NCI-H82 treated with DMSO at 0.1 percent for 48 hours (cell line): ENCODE measurements at regions not wholly inside any gene's neighbourhood (a gene's known extent, or its start where the extent isn't known, plus 50 kb on each side); places are given as distances from the start of the nearest gene placed in this dataset.
A peak's percentile ranks its signal among the peaks of the same experiment; 100 is the strongest.

Experiments
- DNase-seq: peaks from one replicate; lab custom pipeline; 2025; ENCODE audit not compliant: unreplicated experiment; lab: John Stamatoyannopoulos, UW

- DNase-seq: no peak
Observed at GRCh38 chr4:66095065-66095464, 424.8 kb upstream of the EPHA5 start.

GRCh38 chr4:66094070-66094469, 423.8 kb upstream of the EPHA5 start:
- DNase-seq: no peak

- no peak for DNase-seq
Observed at GRCh38 chr4:66091786-66092185, 421.5 kb upstream of the EPHA5 start.

- DNase-seq: no peak
Observed at GRCh38 chr4:66073961-66074360, 403.7 kb upstream of the EPHA5 start.

- no peak for DNase-seq
Observed at GRCh38 chr4:66071911-66072310, 401.6 kb upstream of the EPHA5 start.

GRCh38 chr4:66062921-66063320, 392.6 kb upstream of the EPHA5 start:
- peak; percentile 37 for DNase-seq

GRCh38 chr4:66062044-66062443, 391.8 kb upstream of the EPHA5 start:
- DNase-seq: no peak

- DNase-seq: no peak
Observed at GRCh38 chr4:66059556-66059955, 389.3 kb upstream of the EPHA5 start.

- DNase-seq: no peak
Observed at GRCh38 chr4:66059136-66059535, 388.8 kb upstream of the EPHA5 start.

- no peak for DNase-seq
Observed at GRCh38 chr4:66055999-66056398, 385.7 kb upstream of the EPHA5 start.

GRCh38 chr4:66052426-66052825, 382.1 kb upstream of the EPHA5 start:
- no peak for DNase-seq

GRCh38 chr4:66048861-66049260, 378.6 kb upstream of the EPHA5 start:
- DNase-seq: no peak

- DNase-seq: no peak
Observed at GRCh38 chr4:66045913-66046312, 375.6 kb upstream of the EPHA5 start.

- no peak for DNase-seq
Observed at GRCh38 chr4:66035701-66036100, 365.4 kb upstream of the EPHA5 start.

GRCh38 chr4:66034671-66035070, 364.4 kb upstream of the EPHA5 start:
- DNase-seq: no peak

GRCh38 chr4:66034262-66034661, 364.0 kb upstream of the EPHA5 start:
- DNase-seq: no peak

GRCh38 chr4:66032571-66032970, 362.3 kb upstream of the EPHA5 start:
- DNase-seq: no peak

GRCh38 chr4:66028668-66029067, 358.4 kb upstream of the EPHA5 start:
- DNase-seq: no peak

GRCh38 chr4:66023061-66023460, 352.8 kb upstream of the EPHA5 start:
- DNase-seq: no peak

- no peak for DNase-seq
Observed at GRCh38 chr4:66017671-66018070, 347.4 kb upstream of the EPHA5 start.

GRCh38 chr4:66016240-66016639, 346.0 kb upstream of the EPHA5 start:
- DNase-seq: no peak

GRCh38 chr4:66014146-66014765, 344.0 kb upstream of the EPHA5 start:
- DNase-seq: no peak

- DNase-seq: no peak
Observed at GRCh38 chr4:66000510-66001117, 330.3 kb upstream of the EPHA5 start.
